WTC11 (cell line): ENCODE measurements at regions not wholly inside any gene's neighbourhood (a gene's known extent, or its start where the extent isn't known, plus 50 kb on each side); places are given as distances from the start of the nearest gene placed in this dataset.

Source experiments
- ATAC-seq: fragments of 200-7000 bp; cut with Tn5 transposase; 2 replicates; pipeline ENCODE4 v1.10.0; 2021; ENCODE audit warnings: mild to moderate bottlenecking, moderate library complexity
- CTCF ChIA-PET: fragments of 300-600 bp; sonication (Branson Sonifier 250); formaldehyde crosslinking; loops from one replicate; lab custom pipeline; 2021; ENCODE audit warnings: antibody characterized with exemption; lab: Charles Lee
- POLR2A ChIA-PET: fragments of 350-600 bp; sonication (Branson Sonifier 250); formaldehyde crosslinking; loops from one replicate; lab custom pipeline; 2021; ENCODE audit warnings: antibody characterized with exemption; lab: Charles Lee
- DNase-seq: peaks from one replicate; pipeline ENCODE4 v3.0.0; 2021; ENCODE audit warnings: low spot score
- H3K27ac Mint-ChIP-seq: 2 replicates; pipeline ENCODE4 v1.8.0; 2021; ENCODE audit warnings: mixed read lengths
- H3K27me3 Mint-ChIP-seq: 2 replicates; pipeline ENCODE4 v1.8.0; 2021; ENCODE audit warnings: low read depth, mild to moderate bottlenecking, moderate library complexity, mixed read lengths
- H3K36me3 Mint-ChIP-seq: 2 replicates; pipeline ENCODE4 v1.8.0; 2021; ENCODE audit warnings: mixed read lengths
- H3K4me1 Mint-ChIP-seq: 2 replicates; pipeline ENCODE4 v1.8.0; 2022; ENCODE audit warnings: mixed read lengths
- H3K4me3 Mint-ChIP-seq: 2 replicates; pipeline ENCODE4 v1.8.0; 2021; ENCODE audit warnings: mild to moderate bottlenecking, moderate library complexity, mixed read lengths
- H3K9me3 Mint-ChIP-seq: 2 replicates; pipeline ENCODE4 v1.8.0; 2021; ENCODE audit warnings: mixed read lengths
- CBFB ChIP-seq: sonication (generic); formaldehyde crosslinking; IDR thresholded peaks from 2 replicates; pipeline ENCODE4 v1.8.1; 2022; ENCODE audit warnings: mild to moderate bottlenecking, low read depth, missing genetic modification reagents
- ELF4 ChIP-seq: sonication (generic); formaldehyde crosslinking; IDR thresholded peaks from 2 replicates; pipeline ENCODE4 v1.8.1; 2022; ENCODE audit warnings: low read depth, mild to moderate bottlenecking, moderate library complexity, missing genetic modification reagents
- GRHL2 ChIP-seq: fragments of 250-450 bp; sonication (Bioruptor Pico); IDR thresholded peaks from 2 replicates; pipeline ENCODE4 v1.8.0; 2022; ENCODE audit warnings: mild to moderate bottlenecking, moderate library complexity; ENCODE audit not compliant: insufficient replicate concordance, severe bottlenecking
- IRF2 ChIP-seq: sonication (generic); formaldehyde crosslinking; IDR thresholded peaks from 2 replicates; pipeline ENCODE4 v1.8.0; 2022; ENCODE audit warnings: low read depth, missing genetic modification reagents, borderline replicate concordance
- JAZF1 ChIP-seq: fragments of 250-450 bp; sonication (Bioruptor Pico); IDR thresholded peaks from 2 replicates; pipeline ENCODE4 v1.9.0; 2021; ENCODE audit warnings: moderate library complexity, mild to moderate bottlenecking, inconsistent platforms
- MXD4 ChIP-seq: fragments of 250-450 bp; sonication (Bioruptor Pico); IDR thresholded peaks from 2 replicates; pipeline ENCODE4 v1.8.0; 2021; ENCODE audit warnings: mild to moderate bottlenecking, moderate library complexity, borderline replicate concordance
- OVOL2 ChIP-seq: fragments of 250-450 bp; sonication (Bioruptor Pico); IDR thresholded peaks from 2 replicates; pipeline ENCODE4 v1.9.0; 2021; ENCODE audit warnings: mild to moderate bottlenecking, borderline replicate concordance
- PRDM15 ChIP-seq: sonication (generic); formaldehyde crosslinking; IDR thresholded peaks from 2 replicates; pipeline ENCODE4 v1.8.0; 2022; ENCODE audit warnings: missing genetic modification reagents
- STAT6 ChIP-seq: sonication (generic); formaldehyde crosslinking; conservative IDR thresholded peaks from 2 replicates; pipeline ENCODE4 v1.8.1; 2023; ENCODE audit warnings: mild to moderate bottlenecking, low read depth, missing genetic modification reagents, moderate library complexity
- USF1 ChIP-seq: sonication (generic); formaldehyde crosslinking; IDR thresholded peaks from 2 replicates; pipeline ENCODE4 v1.8.0; 2022; ENCODE audit warnings: mild to moderate bottlenecking, missing genetic modification reagents
- ZNF219 ChIP-seq: sonication (generic); formaldehyde crosslinking; IDR thresholded peaks from 2 replicates; pipeline ENCODE4 v1.8.0; 2023; ENCODE audit warnings: missing genetic modification reagents, mild to moderate bottlenecking, borderline replicate concordance
- ZNF281 ChIP-seq: sonication (generic); formaldehyde crosslinking; IDR thresholded peaks from 2 replicates; pipeline ENCODE4 v1.8.0; 2023; ENCODE audit warnings: mild to moderate bottlenecking, missing genetic modification reagents
- ZNF423 ChIP-seq: fragments of 250-450 bp; sonication (Bioruptor Pico); IDR thresholded peaks from 2 replicates; pipeline ENCODE4 v2.1.2; 2022; ENCODE audit warnings: mild to moderate bottlenecking, moderate library complexity
- ZNF671 ChIP-seq: fragments of 250-450 bp; sonication (Bioruptor Pico); IDR thresholded peaks from 2 replicates; pipeline ENCODE4 v1.8.0; 2021; ENCODE audit warnings: mild to moderate bottlenecking
- TF ChIP-seq, protein P1 (sequence below): sonication (generic); formaldehyde crosslinking; IDR thresholded peaks from 2 replicates; pipeline ENCODE4 v1.8.0; 2023; ENCODE audit warnings: missing genetic modification reagents, mild to moderate bottlenecking, borderline replicate concordance

DNA sequence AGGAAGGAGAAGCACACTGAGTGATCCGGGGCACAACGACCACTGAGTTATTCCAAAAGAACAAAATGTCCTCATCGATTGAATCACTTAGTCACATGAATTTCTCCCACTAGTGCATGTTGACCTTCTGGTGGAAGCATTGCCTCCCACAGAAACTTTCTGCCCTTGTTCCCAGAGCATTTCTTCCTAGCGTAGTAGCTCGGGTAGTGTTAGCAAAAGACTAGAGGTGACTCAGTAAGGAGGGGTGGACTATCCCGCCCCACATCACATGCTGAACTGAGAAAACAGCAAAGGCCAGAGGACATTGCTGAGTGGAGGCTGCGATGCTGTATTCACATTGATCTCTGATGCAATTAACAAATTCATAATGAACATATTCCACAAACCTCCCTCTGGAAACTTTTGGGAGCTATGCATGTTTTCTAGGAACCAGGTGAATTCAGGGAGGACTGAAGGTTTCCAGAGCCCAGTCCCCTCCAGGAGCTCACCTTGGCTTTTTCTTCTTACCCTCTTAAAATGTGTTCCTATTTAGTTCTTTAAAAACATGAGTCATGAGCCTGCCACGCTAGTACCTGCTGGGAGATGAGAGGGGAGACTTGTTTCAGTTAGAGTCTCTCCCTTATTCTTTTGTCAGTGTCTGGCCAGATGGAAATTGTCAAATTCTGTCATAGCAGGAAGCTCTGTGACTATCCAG lies 507.9 kb downstream of the CDH26 start (continued):
- no peak for TF ChIP-seq ZNF281
- TF ChIP-seq OVOL2 (CRISPR knock-in tag), result no peak

DNA sequence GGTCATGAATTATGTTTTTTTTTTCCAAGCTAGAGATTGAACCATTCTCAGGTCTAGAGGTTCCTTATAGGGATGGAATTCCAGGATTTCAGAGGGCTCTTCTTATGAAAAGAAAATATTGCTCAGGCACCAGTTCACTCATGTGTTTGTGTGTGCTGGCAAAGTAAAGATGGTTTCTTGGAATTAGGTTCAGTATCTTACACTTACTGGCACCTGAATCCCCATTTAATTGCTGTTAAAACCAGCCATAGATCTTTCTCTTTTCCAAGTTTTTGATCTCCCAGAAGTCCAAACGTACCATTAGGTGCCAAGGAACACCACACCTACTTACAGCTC lies 508.4 kb downstream of the CDH26 start:
- ATAC-seq (no peak), DNase-seq (no peak)
- ChIA-PET CTCF (interaction anchor here (1.0 to 1.5 kb wide), 2 partner anchors 12 to 249 kb away, joined by 3 read pairs; no protein-coding TSS in a partner anchor), POLR2A (no interaction called here)
- peaks cover 35% of the 10 kb centered on the region for H3K9me3 Mint-ChIP-seq
- TF ChIP-seq CBFB (CRISPR knock-in tag) (no peak), STAT6 (CRISPR knock-in tag) (no peak), ZNF423 (CRISPR knock-in tag) (no peak), ZNF671 (no peak), JAZF1 (CRISPR knock-in tag) (no peak), USF1 (CRISPR knock-in tag) (no peak)
- TF ChIP-seq, protein P1, sequence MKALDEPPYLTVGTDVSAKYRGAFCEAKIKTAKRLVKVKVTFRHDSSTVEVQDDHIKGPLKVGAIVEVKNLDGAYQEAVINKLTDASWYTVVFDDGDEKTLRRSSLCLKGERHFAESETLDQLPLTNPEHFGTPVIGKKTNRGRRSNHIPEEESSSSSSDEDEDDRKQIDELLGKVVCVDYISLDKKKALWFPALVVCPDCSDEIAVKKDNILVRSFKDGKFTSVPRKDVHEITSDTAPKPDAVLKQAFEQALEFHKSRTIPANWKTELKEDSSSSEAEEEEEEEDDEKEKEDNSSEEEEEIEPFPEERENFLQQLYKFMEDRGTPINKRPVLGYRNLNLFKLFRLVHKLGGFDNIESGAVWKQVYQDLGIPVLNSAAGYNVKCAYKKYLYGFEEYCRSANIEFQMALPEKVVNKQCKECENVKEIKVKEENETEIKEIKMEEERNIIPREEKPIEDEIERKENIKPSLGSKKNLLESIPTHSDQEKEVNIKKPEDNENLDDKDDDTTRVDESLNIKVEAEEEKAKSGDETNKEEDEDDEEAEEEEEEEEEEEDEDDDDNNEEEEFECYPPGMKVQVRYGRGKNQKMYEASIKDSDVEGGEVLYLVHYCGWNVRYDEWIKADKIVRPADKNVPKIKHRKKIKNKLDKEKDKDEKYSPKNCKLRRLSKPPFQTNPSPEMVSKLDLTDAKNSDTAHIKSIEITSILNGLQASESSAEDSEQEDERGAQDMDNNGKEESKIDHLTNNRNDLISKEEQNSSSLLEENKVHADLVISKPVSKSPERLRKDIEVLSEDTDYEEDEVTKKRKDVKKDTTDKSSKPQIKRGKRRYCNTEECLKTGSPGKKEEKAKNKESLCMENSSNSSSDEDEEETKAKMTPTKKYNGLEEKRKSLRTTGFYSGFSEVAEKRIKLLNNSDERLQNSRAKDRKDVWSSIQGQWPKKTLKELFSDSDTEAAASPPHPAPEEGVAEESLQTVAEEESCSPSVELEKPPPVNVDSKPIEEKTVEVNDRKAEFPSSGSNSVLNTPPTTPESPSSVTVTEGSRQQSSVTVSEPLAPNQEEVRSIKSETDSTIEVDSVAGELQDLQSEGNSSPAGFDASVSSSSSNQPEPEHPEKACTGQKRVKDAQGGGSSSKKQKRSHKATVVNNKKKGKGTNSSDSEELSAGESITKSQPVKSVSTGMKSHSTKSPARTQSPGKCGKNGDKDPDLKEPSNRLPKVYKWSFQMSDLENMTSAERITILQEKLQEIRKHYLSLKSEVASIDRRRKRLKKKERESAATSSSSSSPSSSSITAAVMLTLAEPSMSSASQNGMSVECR, result no peak
- H3K36me3 Mint-ChIP-seq, result peaks cover 3% of the 10 kb centered on the region; the same call in 1 of the 2 replicates
- H3K4me1 Mint-ChIP-seq, result 0 out of 2 replicates have a peak, but pooled peaks cover 6% of the 10 kb centered on the region
- no peak overlapping the region for H3K27ac Mint-ChIP-seq
- no peak overlapping the region for H3K4me3 Mint-ChIP-seq
- H3K27me3 Mint-ChIP-seq, result peaks cover 56% of the 10 kb centered on the region

GRCh38 chr20:60467078-60467477 lies 508.9 kb downstream of the CDH26 start:
- DNase-seq, result no peak
- H3K27ac Mint-ChIP-seq, result no peak overlapping the region
- peaks cover 31% of the 10 kb centered on the region for H3K9me3 Mint-ChIP-seq
- H3K4me1 Mint-ChIP-seq, result 0 out of 2 replicates have a peak, but pooled peaks cover 6% of the 10 kb centered on the region
- peaks cover 3% of the 10 kb centered on the region; the same call in 1 of the 2 replicates for H3K36me3 Mint-ChIP-seq
- POLR2A ChIA-PET, result no interaction called here
- no peak overlapping the region for H3K4me3 Mint-ChIP-seq
- H3K27me3 Mint-ChIP-seq, result peaks cover 56% of the 10 kb centered on the region
- ATAC-seq, result no peak
- CTCF ChIA-PET, result interaction anchor here (1.5 kb wide), 1 partner anchor 248 kb away, joined by 3 read pairs; no protein-coding TSS in a partner anchor
- TF ChIP-seq ZNF671, result no peak
- no peak for TF ChIP-seq PRDM15 (CRISPR knock-in tag)
- TF ChIP-seq MXD4 (CRISPR knock-in tag), result no peak
- no peak for TF ChIP-seq ZNF219 (CRISPR knock-in tag)
- TF ChIP-seq IRF2 (CRISPR knock-in tag), result no peak
- TF ChIP-seq GRHL2 (CRISPR knock-in tag), result no peak
- no peak for TF ChIP-seq ELF4 (CRISPR knock-in tag)
